Hematopoietic multipotent progenitor cell treated with erythropoietin and hydrocortisone succinate and interleukin-3 and kit ligand, for 6 days (in vitro differentiated cells): ENCODE measurements at regions not wholly inside any gene's neighbourhood (a gene's known extent, or its start where the extent isn't known, plus 50 kb on each side); places are given as distances from the start of the nearest gene placed in this dataset.
"Not testable (repeated sequence)": the region's sequence is repeated elsewhere in the genome, so short reads cannot be mapped to it uniquely, and the experiment has no call there.

Experiments
- DNase-seq: peaks from one replicate; pipeline ENCODE4 v3.0.0-alpha.2; 2015

- no peak for DNase-seq
Measured at GRCh38 chr6:167409079-167409478, 84.2 kb downstream of the TTLL2 start.

GRCh38 chr6:167409694-167410093, 84.8 kb downstream of the TTLL2 start:
- no peak for DNase-seq

- no peak for DNase-seq
Measured at GRCh38 chr6:167410462-167410861, 85.6 kb downstream of the TTLL2 start.

GRCh38 chr6:167412506-167412905, 87.6 kb downstream of the TTLL2 start:
- DNase-seq: no peak

GRCh38 chr6:167415441-167415961, 90.6 kb downstream of the TTLL2 start:
- no peak for DNase-seq

- DNase-seq: no peak
Measured at GRCh38 chr6:167416676-167417430, 92.0 kb downstream of the TTLL2 start.

- DNase-seq: no peak
Measured at GRCh38 chr6:167420177-167420576, 95.3 kb downstream of the TTLL2 start.

GRCh38 chr6:167420858-167421766, 96.2 kb downstream of the TTLL2 start:
- peak; percentile 36 for DNase-seq

GRCh38 chr6:167421944-167422343, 97.1 kb downstream of the TTLL2 start:
- DNase-seq: not testable (repeated sequence)

GRCh38 chr6:167422934-167423333, 98.0 kb downstream of the TTLL2 start:
- no peak for DNase-seq

- no peak for DNase-seq
Measured at GRCh38 chr6:167424060-167424673, 99.3 kb downstream of the TTLL2 start.

- no peak for DNase-seq
Measured at GRCh38 chr6:167424700-167425099, 99.8 kb downstream of the TTLL2 start.

GRCh38 chr6:167426084-167426483, 101.2 kb downstream of the TTLL2 start:
- DNase-seq: no peak

- no peak for DNase-seq
Measured at GRCh38 chr6:167426651-167427050, 101.8 kb downstream of the TTLL2 start.

GRCh38 chr6:167428664-167429333, 103.9 kb downstream of the TTLL2 start:
- DNase-seq: no peak

- DNase-seq: no peak
Measured at GRCh38 chr6:167429353-167429752, 104.5 kb downstream of the TTLL2 start.

GRCh38 chr6:167435209-167435728, 110.4 kb downstream of the TTLL2 start:
- DNase-seq: no peak

- no peak for DNase-seq
Measured at GRCh38 chr6:167437888-167438484, 113.1 kb downstream of the TTLL2 start.

GRCh38 chr6:167441715-167442206, 116.9 kb downstream of the TTLL2 start:
- DNase-seq: no peak

- DNase-seq: no peak
Measured at GRCh38 chr6:167442245-167442644, 117.4 kb downstream of the TTLL2 start.

- no peak for DNase-seq
Measured at GRCh38 chr6:167442796-167443680, 118.2 kb downstream of the TTLL2 start.
